ENCODE measurements at regions not wholly inside any gene's neighbourhood (a gene's known extent, or its start where the extent isn't known, plus 50 kb on each side); places are given as distances from the start of the nearest gene placed in this dataset.
"Not testable (repeated sequence)": the region's sequence is repeated elsewhere in the genome, so short reads cannot be mapped to it uniquely, and the experiment has no call there.

DNA sequence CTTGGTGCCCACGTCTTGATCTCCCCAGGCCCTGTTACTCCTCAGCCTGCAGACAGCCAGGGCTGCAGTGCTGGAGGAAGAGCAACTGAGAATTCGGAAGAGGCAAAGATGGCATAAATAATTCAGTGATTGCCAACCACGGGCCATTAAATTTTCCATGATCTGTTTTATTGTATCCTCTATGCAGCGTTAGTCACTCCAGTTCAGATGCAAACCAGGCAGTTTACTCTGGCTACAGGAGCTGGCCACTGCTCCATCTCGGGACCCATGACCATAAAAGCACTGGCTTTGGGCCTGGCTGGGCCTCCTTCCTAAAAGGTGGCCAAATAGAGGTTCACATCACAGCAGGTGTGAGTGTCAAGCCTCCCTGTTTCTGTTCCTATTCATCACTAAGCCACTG is 137.6 kb upstream of the TLE3 start:
- no peak overlapping the region for H3K4me3 ChIP-seq (replicated peaks; ENCODE audit: low read depth, low read length)

DNA sequence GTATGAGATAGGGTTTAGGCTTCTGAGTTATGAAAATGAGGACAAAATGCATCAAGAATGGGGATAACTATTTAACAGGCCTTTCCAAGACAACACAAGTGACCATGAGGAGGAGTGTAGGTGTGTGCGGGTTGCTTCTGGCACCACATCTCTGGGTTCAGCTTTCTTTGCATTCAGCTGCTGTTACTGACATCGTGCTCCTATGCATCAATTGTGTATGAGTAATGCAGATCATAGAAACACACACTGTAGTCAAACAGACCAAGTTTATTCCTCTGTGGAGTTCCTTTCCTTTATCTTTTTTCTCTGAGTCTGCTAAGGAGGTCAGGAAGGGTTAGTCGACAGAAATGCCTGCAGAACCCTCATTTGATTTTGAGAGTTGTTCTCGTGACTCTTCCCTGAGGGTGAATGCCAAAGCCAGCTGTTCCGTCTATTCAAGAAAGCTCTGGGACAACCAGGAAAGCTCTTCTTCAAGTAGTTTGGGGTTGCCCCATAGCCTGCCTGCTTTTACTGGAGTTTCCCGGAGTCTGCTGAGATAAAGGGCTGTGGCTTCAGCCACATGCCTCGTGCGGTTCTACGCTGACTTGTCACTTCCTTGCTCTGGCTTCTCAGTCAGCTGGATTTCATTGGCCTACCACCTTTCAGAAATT is 136.7 kb upstream of the TLE3 start:
- peak; percentile 59 for DNase-seq (ENCODE audit: extremely low read depth, low read depth)
- H3K4me3 ChIP-seq (replicated peaks; ENCODE audit: low read depth, low read length) = no peak overlapping the region
- TF ChIP-seq, protein P1, sequence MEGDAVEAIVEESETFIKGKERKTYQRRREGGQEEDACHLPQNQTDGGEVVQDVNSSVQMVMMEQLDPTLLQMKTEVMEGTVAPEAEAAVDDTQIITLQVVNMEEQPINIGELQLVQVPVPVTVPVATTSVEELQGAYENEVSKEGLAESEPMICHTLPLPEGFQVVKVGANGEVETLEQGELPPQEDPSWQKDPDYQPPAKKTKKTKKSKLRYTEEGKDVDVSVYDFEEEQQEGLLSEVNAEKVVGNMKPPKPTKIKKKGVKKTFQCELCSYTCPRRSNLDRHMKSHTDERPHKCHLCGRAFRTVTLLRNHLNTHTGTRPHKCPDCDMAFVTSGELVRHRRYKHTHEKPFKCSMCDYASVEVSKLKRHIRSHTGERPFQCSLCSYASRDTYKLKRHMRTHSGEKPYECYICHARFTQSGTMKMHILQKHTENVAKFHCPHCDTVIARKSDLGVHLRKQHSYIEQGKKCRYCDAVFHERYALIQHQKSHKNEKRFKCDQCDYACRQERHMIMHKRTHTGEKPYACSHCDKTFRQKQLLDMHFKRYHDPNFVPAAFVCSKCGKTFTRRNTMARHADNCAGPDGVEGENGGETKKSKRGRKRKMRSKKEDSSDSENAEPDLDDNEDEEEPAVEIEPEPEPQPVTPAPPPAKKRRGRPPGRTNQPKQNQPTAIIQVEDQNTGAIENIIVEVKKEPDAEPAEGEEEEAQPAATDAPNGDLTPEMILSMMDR (IDR thresholded peaks at IDR 0.05; ENCODE audit: low read depth, low read length, missing control alignments) = no peak

More for the DNA sequence above, 137.6 kb upstream of the TLE3 start:
- TF ChIP-seq, protein P1 (IDR thresholded peaks at IDR 0.05; ENCODE audit: low read depth, low read length, missing control alignments) = no peak
- DNase-seq (ENCODE audit: extremely low read depth, low read depth) = no peak

DNA sequence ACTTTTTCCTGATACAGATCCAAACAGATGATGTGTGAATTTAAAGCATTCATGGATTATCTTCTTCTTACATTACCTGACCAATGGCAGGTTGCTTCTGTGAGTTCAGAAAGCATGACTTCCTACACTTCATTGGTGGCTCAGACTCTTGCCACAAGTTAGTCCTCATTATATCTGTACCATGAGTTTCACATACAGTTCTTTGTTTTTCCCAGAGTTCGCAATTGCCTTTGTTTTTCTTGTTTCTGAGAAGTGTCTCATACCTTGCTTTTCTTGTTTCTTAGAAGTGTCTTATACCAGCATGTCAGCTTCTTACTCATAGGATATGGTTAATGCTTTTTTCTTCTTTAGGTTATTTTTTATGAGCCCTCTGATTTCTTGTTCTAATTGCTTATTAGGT is 133.8 kb upstream of the TLE3 start:
- no peak overlapping the region for H3K4me3 ChIP-seq (replicated peaks; ENCODE audit: low read depth, low read length)
- TF ChIP-seq, protein P1 (IDR thresholded peaks at IDR 0.05; ENCODE audit: low read depth, low read length, missing control alignments) = no peak
- no peak for DNase-seq (ENCODE audit: extremely low read depth, low read depth)

DNA sequence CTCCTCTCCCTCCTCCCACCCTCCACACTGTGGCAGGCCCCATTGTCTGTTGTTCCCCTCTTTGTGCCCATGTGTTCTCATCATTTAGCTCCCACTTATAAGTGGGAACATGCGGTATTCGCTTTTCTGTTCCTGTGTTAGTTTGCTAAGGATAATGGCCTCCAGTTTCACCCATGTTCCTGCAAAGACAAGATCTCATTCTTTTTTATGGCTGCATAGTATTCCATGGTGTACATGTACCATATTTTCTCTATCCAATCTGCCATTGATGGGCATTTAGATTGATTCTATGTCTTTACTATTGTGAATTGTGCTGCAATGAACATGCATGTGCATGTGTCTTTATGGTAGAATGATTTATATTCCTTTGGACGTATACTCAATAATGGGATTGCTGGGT is 130.2 kb upstream of the TLE3 start:
- not testable (repeated sequence) for DNase-seq (ENCODE audit: extremely low read depth, low read depth); H3K4me3 ChIP-seq (replicated peaks; ENCODE audit: low read depth, low read length)

DNA sequence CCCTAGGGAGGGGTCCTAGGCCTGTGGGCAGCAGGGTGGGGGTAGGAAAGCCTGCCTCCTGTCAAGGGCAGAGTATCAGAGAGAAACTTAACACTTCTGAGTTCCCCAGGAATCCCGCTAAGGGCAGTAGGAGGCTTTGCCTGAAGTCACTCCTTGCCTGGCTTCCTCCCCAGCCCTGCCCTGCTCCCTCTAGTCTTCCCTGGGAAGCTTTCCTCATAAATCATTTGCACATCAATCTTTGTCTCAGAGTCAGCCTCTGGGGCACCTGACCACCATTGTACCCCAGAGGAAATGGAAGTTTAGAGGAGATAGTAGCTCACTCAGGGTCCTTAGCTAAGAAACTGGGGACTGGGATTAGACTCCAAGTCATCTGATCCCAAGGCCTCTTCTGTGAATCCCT is 129.4 kb upstream of the TLE3 start:
- TF ChIP-seq, protein P1 (IDR thresholded peaks at IDR 0.05; ENCODE audit: low read depth, low read length, missing control alignments) = no peak

DNA sequence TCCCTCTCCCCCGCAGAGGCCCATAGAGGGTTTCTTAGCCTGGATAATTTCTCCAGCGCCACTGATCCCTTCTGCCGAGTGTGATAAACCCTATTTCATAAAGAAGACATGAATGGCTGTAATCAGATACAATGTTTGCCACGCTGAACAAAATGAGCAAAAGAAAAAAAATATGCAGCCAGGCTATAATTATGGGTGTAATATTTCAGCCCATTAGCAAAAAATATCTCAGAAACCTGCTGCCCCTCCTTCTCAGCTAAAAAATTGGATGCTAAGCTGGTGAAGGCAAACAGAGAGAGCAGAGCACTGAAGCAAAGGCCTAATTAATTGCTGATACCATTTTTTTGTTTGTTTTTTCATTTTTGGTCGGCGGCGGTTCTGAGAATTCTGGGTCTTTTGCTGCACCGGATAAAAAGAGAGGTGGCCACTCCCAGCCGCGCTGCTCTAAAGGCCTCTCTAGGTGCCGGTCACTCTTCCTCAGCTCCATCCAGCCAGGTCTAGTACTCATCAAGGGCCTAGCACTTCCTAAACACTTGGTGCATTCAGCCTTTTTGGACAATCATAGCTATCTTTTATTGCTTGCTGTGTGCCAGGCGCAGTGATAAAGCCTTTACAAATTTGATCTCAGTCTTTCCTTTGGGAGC is 128.7 kb upstream of the TLE3 start:
- TF ChIP-seq, protein P1 (IDR thresholded peaks at IDR 0.05; ENCODE audit: low read depth, low read length, missing control alignments) = no peak
- no peak overlapping the region for H3K4me3 ChIP-seq (replicated peaks; ENCODE audit: low read depth, low read length)
- no peak for DNase-seq (ENCODE audit: extremely low read depth, low read depth)

More for the DNA sequence above, 129.4 kb upstream of the TLE3 start:
- DNase-seq (ENCODE audit: extremely low read depth, low read depth) = no peak
- H3K4me3 ChIP-seq (replicated peaks; ENCODE audit: low read depth, low read length) = no peak overlapping the region

DNA sequence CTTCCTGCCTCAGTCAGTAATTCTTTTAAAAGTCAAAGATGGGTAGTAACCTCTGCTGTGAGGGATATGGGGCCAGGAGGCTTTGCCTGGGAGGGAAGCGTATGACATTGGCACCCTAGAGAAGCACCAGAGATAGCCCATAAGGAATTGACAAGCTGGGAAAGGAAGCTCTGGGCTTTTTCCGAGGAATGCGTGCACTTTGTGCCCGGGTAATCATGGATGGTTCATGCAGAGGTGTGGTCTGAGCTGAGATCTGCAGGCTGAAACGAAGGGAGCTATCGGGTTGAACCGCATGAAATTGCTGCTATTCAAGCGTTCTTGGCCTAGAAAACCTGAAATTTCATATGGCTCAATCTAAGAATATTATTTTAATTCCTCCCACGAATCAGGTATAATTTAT is 127.7 kb upstream of the TLE3 start:
- no peak for DNase-seq (ENCODE audit: extremely low read depth, low read depth)
- TF ChIP-seq, protein P1 (IDR thresholded peaks at IDR 0.05; ENCODE audit: low read depth, low read length, missing control alignments) = no peak
- H3K4me3 ChIP-seq (replicated peaks; ENCODE audit: low read depth, low read length) = no peak overlapping the region
